Endodermal cell (in vitro differentiated cells): ENCODE measurements at regions not wholly inside any gene's neighbourhood (a gene's known extent, or its start where the extent isn't known, plus 50 kb on each side); places are given as distances from the start of the nearest gene placed in this dataset.
"Not testable (repeated sequence)": the region's sequence is repeated elsewhere in the genome, so short reads cannot be mapped to it uniquely, and the experiment has no call there.

Experiments
- DNase-seq: peaks from one replicate; pipeline ENCODE4 v3.0.0-alpha.2; 2017
- H3K27ac ChIP-seq: 2 replicates; pipeline ENCODE4 v1.5.1; 2013; ENCODE audit warnings: mild to moderate bottlenecking, low read depth, low read length, moderate library complexity
- H3K27me3 ChIP-seq: 2 replicates; pipeline ENCODE4 v1.6.1; 2013; ENCODE audit warnings: mild to moderate bottlenecking, low read length, moderate library complexity; ENCODE audit not compliant: insufficient read depth, control insufficient read depth, poor library complexity, severe bottlenecking
- H3K36me3 ChIP-seq: 2 replicates; pipeline ENCODE4 v1.7.0; 2013; ENCODE audit warnings: mild to moderate bottlenecking, low read length, moderate library complexity; ENCODE audit not compliant: control insufficient read depth, insufficient read depth
- H3K4me1 ChIP-seq: one replicate; pipeline ENCODE4 v1.7.0; 2013; ENCODE audit warnings: low read length; ENCODE audit not compliant: control insufficient read depth, insufficient read depth
- H3K4me3 ChIP-seq: 2 replicates; pipeline ENCODE4 v1.5.1; 2013; ENCODE audit warnings: mild to moderate bottlenecking, low read length, moderate library complexity
- H3K9ac ChIP-seq: 2 replicates; pipeline ENCODE4 v1.6.1; 2013; ENCODE audit warnings: mild to moderate bottlenecking, low read length, moderate library complexity; ENCODE audit not compliant: poor library complexity, severe bottlenecking; ENCODE audit errors: extremely low read depth
- H3K9me3 ChIP-seq: 2 replicates; pipeline ENCODE4 v1.6.1; 2013; ENCODE audit warnings: mild to moderate bottlenecking, low read length, moderate library complexity; ENCODE audit not compliant: control insufficient read depth
- H3K27ac Mint-ChIP-seq: 2 replicates; pipeline ENCODE4 v1.8.0; 2020; ENCODE audit warnings: mixed read lengths
- H3K27me3 Mint-ChIP-seq: 2 replicates; pipeline ENCODE4 v1.8.0; 2021; ENCODE audit warnings: mild to moderate bottlenecking, mixed read lengths; ENCODE audit not compliant: insufficient read depth
- H3K36me3 Mint-ChIP-seq: 2 replicates; pipeline ENCODE4 v1.8.0; 2020; ENCODE audit warnings: low read depth, mixed read lengths
- H3K4me1 Mint-ChIP-seq: 2 replicates; pipeline ENCODE4 v1.8.0; 2020; ENCODE audit warnings: mixed read lengths
- H3K4me3 Mint-ChIP-seq: 2 replicates; pipeline ENCODE4 v1.8.0; 2020; ENCODE audit warnings: mild to moderate bottlenecking, moderate library complexity, mixed read lengths
- H3K9me3 Mint-ChIP-seq: 2 replicates; pipeline ENCODE4 v1.8.0; 2020; ENCODE audit warnings: mild to moderate bottlenecking, mixed read lengths
- WGBS, 2 experiments: methylation state at CpG; one replicate each; pipeline versions ENCODE4 v1.1.5 to v1.1.7; 2013; ENCODE audit warnings: missing lambda C conversion rate in 2 of 2, mixed read lengths in 1 of 2; ENCODE audit not compliant: insufficient coverage in 1 of 2, insufficient read length in 1 of 2; 5-methylcytosine and 5-hydroxymethylcytosine counted together
- TF ChIP-seq, protein P1 (sequence below): fragments of 200-600 bp; sonication (generic); conservative IDR thresholded peaks from 2 replicates; pipeline ENCODE4 v1.5.0; 2021; ENCODE audit warnings: antibody characterized with exemption, mild to moderate bottlenecking

DNA sequence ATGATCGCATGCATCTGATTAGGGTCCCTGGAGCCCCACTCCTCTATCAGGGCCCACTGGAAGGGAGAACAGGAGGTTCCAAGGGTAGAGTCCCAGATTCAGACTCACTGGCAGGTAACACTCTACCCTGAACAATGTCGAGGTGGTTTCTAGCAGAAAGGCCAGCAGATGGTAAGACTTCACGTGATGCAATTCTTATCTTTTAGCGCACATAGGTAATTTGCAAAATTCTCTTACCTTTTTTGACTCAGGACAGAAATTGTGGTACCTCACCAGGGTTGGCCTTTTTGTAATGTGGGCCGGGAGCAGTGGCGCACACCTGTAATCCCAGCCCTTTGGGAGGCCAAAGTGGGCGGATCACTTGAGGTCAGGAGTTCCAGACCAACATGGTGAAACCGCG, 228.1 kb upstream of the JARID2 start:
- H3K4me3 Mint-ChIP-seq, result no peak overlapping the region
- H3K9me3 ChIP-seq, result no peaks in the 10 kb centered on the region
- H3K4me1 ChIP-seq, result peaks cover 10% of the 10 kb centered on the region
- H3K9me3 Mint-ChIP-seq, result no peaks in the 10 kb centered on the region
- no peak overlapping the region for H3K27ac ChIP-seq
- DNase-seq, result no peak
- peak overlapping the region; percentile 38 for H3K27ac Mint-ChIP-seq
- H3K36me3 Mint-ChIP-seq, result no peaks in the 10 kb centered on the region
- no peak overlapping the region for H3K4me3 ChIP-seq
- TF ChIP-seq, protein P1, sequence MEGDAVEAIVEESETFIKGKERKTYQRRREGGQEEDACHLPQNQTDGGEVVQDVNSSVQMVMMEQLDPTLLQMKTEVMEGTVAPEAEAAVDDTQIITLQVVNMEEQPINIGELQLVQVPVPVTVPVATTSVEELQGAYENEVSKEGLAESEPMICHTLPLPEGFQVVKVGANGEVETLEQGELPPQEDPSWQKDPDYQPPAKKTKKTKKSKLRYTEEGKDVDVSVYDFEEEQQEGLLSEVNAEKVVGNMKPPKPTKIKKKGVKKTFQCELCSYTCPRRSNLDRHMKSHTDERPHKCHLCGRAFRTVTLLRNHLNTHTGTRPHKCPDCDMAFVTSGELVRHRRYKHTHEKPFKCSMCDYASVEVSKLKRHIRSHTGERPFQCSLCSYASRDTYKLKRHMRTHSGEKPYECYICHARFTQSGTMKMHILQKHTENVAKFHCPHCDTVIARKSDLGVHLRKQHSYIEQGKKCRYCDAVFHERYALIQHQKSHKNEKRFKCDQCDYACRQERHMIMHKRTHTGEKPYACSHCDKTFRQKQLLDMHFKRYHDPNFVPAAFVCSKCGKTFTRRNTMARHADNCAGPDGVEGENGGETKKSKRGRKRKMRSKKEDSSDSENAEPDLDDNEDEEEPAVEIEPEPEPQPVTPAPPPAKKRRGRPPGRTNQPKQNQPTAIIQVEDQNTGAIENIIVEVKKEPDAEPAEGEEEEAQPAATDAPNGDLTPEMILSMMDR, result no peak
- no peaks in the 10 kb centered on the region for H3K27me3 Mint-ChIP-seq
- H3K9ac ChIP-seq, result no peak overlapping the region
- 96 to 98% methylated on average over 7 to 9 of the region's 9 CpGs for WGBS, 2 experiments
- no peaks in the 10 kb centered on the region for H3K27me3 ChIP-seq
- peaks cover 38% of the 10 kb centered on the region for H3K4me1 Mint-ChIP-seq
- no peaks in the 10 kb centered on the region for H3K36me3 ChIP-seq

- H3K27me3 ChIP-seq, result no peaks in the 10 kb centered on the region
- H3K9ac ChIP-seq, result no peak overlapping the region
- no peak overlapping the region for H3K27ac ChIP-seq
- no peak overlapping the region for H3K4me3 ChIP-seq
- Mint-ChIP-seq H3K4me1 (peaks cover 42% of the 10 kb centered on the region), H3K36me3 (peaks cover 2% of the 10 kb centered on the region), H3K4me3 (no peak overlapping the region), H3K27ac (peak overlapping the region; percentile 4), H3K27me3 (no peaks in the 10 kb centered on the region), H3K9me3 (peaks cover 4% of the 10 kb centered on the region)
- TF ChIP-seq, protein P1, result no peak
- DNase-seq, result no peak
- WGBS, 2 experiments, result 95 to 100% methylated on average over 2 to 8 of the region's 8 CpGs
- H3K36me3 ChIP-seq, result no peaks in the 10 kb centered on the region
- peaks cover 10% of the 10 kb centered on the region for H3K4me1 ChIP-seq
- H3K9me3 ChIP-seq, result no peaks in the 10 kb centered on the region
Measured at GRCh38 chr6:15020119-15020770, 225.6 kb upstream of the JARID2 start.

GRCh38 chr6:15021074-15021473, 224.8 kb upstream of the JARID2 start:
- TF ChIP-seq, protein P1, result no peak
- H3K4me3 Mint-ChIP-seq, result peak overlapping the region; percentile 57
- H3K36me3 ChIP-seq, result no peaks in the 10 kb centered on the region
- no peaks in the 10 kb centered on the region for H3K9me3 ChIP-seq
- 94 to 96% methylated on average over 5 to 7 of the region's 7 CpGs for WGBS, 2 experiments
- H3K4me1 Mint-ChIP-seq, result peaks cover 42% of the 10 kb centered on the region
- no peak overlapping the region for H3K9ac ChIP-seq
- peaks cover 2% of the 10 kb centered on the region for H3K36me3 Mint-ChIP-seq
- peaks cover 4% of the 10 kb centered on the region for H3K9me3 Mint-ChIP-seq
- H3K27ac Mint-ChIP-seq, result no peak overlapping the region
- H3K4me1 ChIP-seq, result peaks cover 10% of the 10 kb centered on the region
- no peaks in the 10 kb centered on the region for H3K27me3 Mint-ChIP-seq
- no peak overlapping the region for H3K27ac ChIP-seq
- no peaks in the 10 kb centered on the region for H3K27me3 ChIP-seq
- H3K4me3 ChIP-seq, result no peak overlapping the region
- DNase-seq, result no peak

GRCh38 chr6:15023018-15023417, 222.9 kb upstream of the JARID2 start:
- Mint-ChIP-seq H3K27ac (peak overlapping the region; percentile 4), H3K4me1 (peaks cover 39% of the 10 kb centered on the region)
- H3K9me3 Mint-ChIP-seq, H3K27me3 Mint-ChIP-seq, H3K4me3 ChIP-seq, H3K9me3 ChIP-seq, H3K36me3 Mint-ChIP-seq, DNase-seq, H3K27me3 ChIP-seq, H3K4me1 ChIP-seq, H3K4me3 Mint-ChIP-seq, H3K9ac ChIP-seq, H3K27ac ChIP-seq, H3K36me3 ChIP-seq: not testable (repeated sequence)
- 95 to 100% methylated on average over 7 to 14 of the region's 14 CpGs for WGBS, 2 experiments
